IPS-18c (cell line): ENCODE measurements at regions not wholly inside any gene's neighbourhood (a gene's known extent, or its start where the extent isn't known, plus 50 kb on each side); places are given as distances from the start of the nearest gene placed in this dataset.
"Not testable (repeated sequence)": the region's sequence is repeated elsewhere in the genome, so short reads cannot be mapped to it uniquely, and the experiment has no call there.

Source experiments
- H3K4me3 ChIP-seq: 2 replicates; pipeline ENCODE4 v1.7.0; 2013; ENCODE audit warnings: low read depth, mild to moderate bottlenecking, low read length, moderate library complexity; ENCODE audit not compliant: insufficient read depth
- H3K9me3 ChIP-seq: one replicate; pipeline ENCODE4 v1.6.1; 2013; ENCODE audit warnings: mild to moderate bottlenecking, low read length, moderate library complexity; ENCODE audit not compliant: control insufficient read depth, insufficient read depth

GRCh38 chr13:80552851-80553440 lies 212.0 kb upstream of the SPRY2 start:
- Histone ChIP-seq H3K4me3 (no peak overlapping the region), H3K9me3 (no peaks in the 10 kb centered on the region)

GRCh38 chr13:80551650-80552497 lies 210.9 kb upstream of the SPRY2 start:
- H3K4me3 ChIP-seq = no peak overlapping the region
- H3K9me3 ChIP-seq = no peaks in the 10 kb centered on the region

GRCh38 chr13:80550971-80551441 lies 210.1 kb upstream of the SPRY2 start:
- Histone ChIP-seq H3K4me3 (no peak overlapping the region), H3K9me3 (no peaks in the 10 kb centered on the region)

GRCh38 chr13:80548915-80549314 lies 208.0 kb upstream of the SPRY2 start:
- Histone ChIP-seq H3K9me3 (no peaks in the 10 kb centered on the region), H3K4me3 (no peak overlapping the region)

GRCh38 chr13:80547885-80548825 lies 207.2 kb upstream of the SPRY2 start:
- no peak overlapping the region for H3K4me3 ChIP-seq
- no peaks in the 10 kb centered on the region for H3K9me3 ChIP-seq

- Histone ChIP-seq H3K4me3 (no peak overlapping the region), H3K9me3 (peaks cover 2% of the 10 kb centered on the region)
Measured at GRCh38 chr13:80547341-80547740, 206.4 kb upstream of the SPRY2 start.

GRCh38 chr13:80533175-80533574 lies 192.2 kb upstream of the SPRY2 start:
- H3K9me3 ChIP-seq = no peaks in the 10 kb centered on the region
- no peak overlapping the region for H3K4me3 ChIP-seq

- Histone ChIP-seq H3K4me3 (no peak overlapping the region), H3K9me3 (no peaks in the 10 kb centered on the region)
Measured at GRCh38 chr13:80530902-80531301, 190.0 kb upstream of the SPRY2 start.

- Histone ChIP-seq H3K4me3 (no peak overlapping the region), H3K9me3 (no peaks in the 10 kb centered on the region)
Measured at GRCh38 chr13:80530191-80530590, 189.3 kb upstream of the SPRY2 start.

GRCh38 chr13:80529734-80530133 lies 188.8 kb upstream of the SPRY2 start:
- Histone ChIP-seq H3K4me3 (no peak overlapping the region), H3K9me3 (no peaks in the 10 kb centered on the region)

GRCh38 chr13:80528733-80529132 lies 187.8 kb upstream of the SPRY2 start:
- no peaks in the 10 kb centered on the region for H3K9me3 ChIP-seq
- no peak overlapping the region for H3K4me3 ChIP-seq

GRCh38 chr13:80527400-80527799 lies 186.5 kb upstream of the SPRY2 start:
- Histone ChIP-seq H3K4me3 (no peak overlapping the region), H3K9me3 (no peaks in the 10 kb centered on the region)

GRCh38 chr13:80524447-80525215 lies 183.7 kb upstream of the SPRY2 start:
- Histone ChIP-seq H3K9me3 (no peaks in the 10 kb centered on the region), H3K4me3 (no peak overlapping the region)

- Histone ChIP-seq H3K4me3 (no peak overlapping the region), H3K9me3 (no peaks in the 10 kb centered on the region)
Measured at GRCh38 chr13:80523134-80523533, 182.2 kb upstream of the SPRY2 start.

GRCh38 chr13:80522463-80522862 lies 181.5 kb upstream of the SPRY2 start:
- not testable (repeated sequence) for H3K4me3 ChIP-seq, H3K9me3 ChIP-seq

GRCh38 chr13:80516818-80517348 lies 176.0 kb upstream of the SPRY2 start:
- Histone ChIP-seq H3K9me3 (peaks cover 7% of the 10 kb centered on the region), H3K4me3 (no peak overlapping the region)

- Histone ChIP-seq H3K9me3 (peaks cover 7% of the 10 kb centered on the region), H3K4me3 (no peak overlapping the region)
Measured at GRCh38 chr13:80515296-80515695, 174.4 kb upstream of the SPRY2 start.
